HL-60/S4 (cell line): ENCODE measurements at regions not wholly inside any gene's neighbourhood (a gene's known extent, or its start where the extent isn't known, plus 50 kb on each side); places are given as distances from the start of the nearest gene placed in this dataset.

ENCODE experiments used
- in situ Hi-C: fragments of 300-500 bp; cut with MboI; formaldehyde crosslinking; loops from 2 replicates; pipeline ENCODE4 v1.14.3; 2022; ENCODE audit warnings: low sequenced_read_pairs

- in situ Hi-C loops = no loop called here
Observed at GRCh38 chr2:41521211-41521610, 526.6 kb upstream of the PKDCC start.

GRCh38 chr2:41527525-41528323 lies 520.1 kb upstream of the PKDCC start:
- in situ Hi-C loops = no loop called here

- in situ Hi-C loops = no loop called here
Observed at GRCh38 chr2:41535575-41535974, 512.2 kb upstream of the PKDCC start.

GRCh38 chr2:41540272-41540998 lies 507.4 kb upstream of the PKDCC start:
- in situ Hi-C loops = no loop called here

GRCh38 chr2:41543726-41544125 lies 504.1 kb upstream of the PKDCC start:
- in situ Hi-C loops = no loop called here

GRCh38 chr2:41544709-41545108 lies 503.1 kb upstream of the PKDCC start:
- in situ Hi-C loops = no loop called here

- in situ Hi-C loops = no loop called here
Observed at GRCh38 chr2:41546031-41546430, 501.8 kb upstream of the PKDCC start.

- in situ Hi-C loops = no loop called here
Observed at GRCh38 chr2:41568648-41569047, 479.2 kb upstream of the PKDCC start.

GRCh38 chr2:41572154-41572553 lies 475.7 kb upstream of the PKDCC start:
- in situ Hi-C loops = no loop called here

- in situ Hi-C loops = no loop called here
Observed at GRCh38 chr2:41576423-41576822, 471.4 kb upstream of the PKDCC start.

GRCh38 chr2:41579806-41580205 lies 468.0 kb upstream of the PKDCC start:
- in situ Hi-C loops = no loop called here

GRCh38 chr2:41580806-41581205 lies 467.0 kb upstream of the PKDCC start:
- in situ Hi-C loops = no loop called here

- in situ Hi-C loops = no loop called here
Observed at GRCh38 chr2:41595240-41595639, 452.6 kb upstream of the PKDCC start.

- in situ Hi-C loops = no loop called here
Observed at GRCh38 chr2:41597680-41598079, 450.1 kb upstream of the PKDCC start.

- in situ Hi-C loops = no loop called here
Observed at GRCh38 chr2:41598161-41598894, 449.5 kb upstream of the PKDCC start.

GRCh38 chr2:41600460-41600859 lies 447.4 kb upstream of the PKDCC start:
- in situ Hi-C loops = no loop called here

GRCh38 chr2:41602341-41602740 lies 445.5 kb upstream of the PKDCC start:
- in situ Hi-C loops = no loop called here

- in situ Hi-C loops = no loop called here
Observed at GRCh38 chr2:41605311-41605710, 442.5 kb upstream of the PKDCC start.

- in situ Hi-C loops = no loop called here
Observed at GRCh38 chr2:41605914-41606313, 441.9 kb upstream of the PKDCC start.

GRCh38 chr2:41610501-41611190 lies 437.2 kb upstream of the PKDCC start:
- in situ Hi-C loops = no loop called here

GRCh38 chr2:41618754-41619153 lies 429.1 kb upstream of the PKDCC start:
- in situ Hi-C loops = no loop called here
